Stimulated activated CD4-positive, alpha-beta T cell treated with anti-CD3 and anti-CD28 coated beads, Interleukin-12 subunit alpha, Interleukin-12 subunit beta, amount 100 ng/mL, for 24 hours (primary cell): ENCODE measurements at regions not wholly inside any gene's neighbourhood (a gene's known extent, or its start where the extent isn't known, plus 50 kb on each side); places are given as distances from the start of the nearest gene placed in this dataset.

Experiments
- DNase-seq, 2 experiments: peaks; one replicate each; pipeline ENCODE4 v3.0.0-alpha.2; 2020; ENCODE audit warnings: low read depth in 2 of 2

- no peak for DNase-seq
These were observed 110.3 kb upstream of the CEP85L start for GRCh38 chr6:118761645-118762044.

DNA sequence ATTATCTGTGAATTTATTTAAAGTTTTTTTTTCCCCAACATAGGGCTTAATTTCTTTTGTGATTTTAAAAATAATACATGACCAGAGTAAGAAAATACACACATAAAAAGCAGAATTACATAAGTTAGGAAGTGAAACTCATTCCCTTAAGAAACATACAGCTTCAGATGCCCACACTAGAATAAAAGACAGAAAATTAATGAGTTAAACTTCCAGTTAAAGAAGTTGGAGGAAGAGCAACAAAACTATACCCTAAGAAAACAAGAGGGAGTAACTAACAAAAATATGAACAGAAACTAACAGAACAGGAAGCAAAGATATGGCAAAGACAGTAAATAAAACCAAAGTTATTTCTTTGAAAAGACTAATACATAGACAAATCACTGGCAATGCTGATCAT, 107.6 kb upstream of the CEP85L start:
- no peak for DNase-seq

GRCh38 chr6:118755941-118756646, 104.7 kb upstream of the CEP85L start:
- no peak for DNase-seq

DNA sequence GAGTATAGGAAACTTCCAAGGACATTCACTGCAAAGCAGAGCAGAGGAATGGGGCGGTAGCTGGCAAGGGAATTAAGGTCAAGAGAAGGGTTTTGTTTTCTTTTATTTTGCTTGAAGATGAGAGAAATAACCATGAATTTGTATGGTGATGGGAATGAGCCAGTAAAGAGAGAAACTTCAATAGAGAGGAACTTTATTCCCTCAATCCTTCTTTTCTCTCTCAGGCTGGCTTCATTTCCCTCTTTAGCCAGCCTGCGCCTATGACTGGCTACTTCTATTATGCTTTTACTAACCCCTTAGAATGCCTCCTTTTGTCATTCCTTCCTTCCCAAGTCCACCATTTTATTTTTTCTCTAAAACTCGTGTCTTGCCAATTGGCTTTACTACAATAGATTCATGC, 101.4 kb upstream of the CEP85L start:
- no peak for DNase-seq

- no peak for DNase-seq
These were observed 99.7 kb upstream of the CEP85L start for GRCh38 chr6:118751072-118751471.

DNA sequence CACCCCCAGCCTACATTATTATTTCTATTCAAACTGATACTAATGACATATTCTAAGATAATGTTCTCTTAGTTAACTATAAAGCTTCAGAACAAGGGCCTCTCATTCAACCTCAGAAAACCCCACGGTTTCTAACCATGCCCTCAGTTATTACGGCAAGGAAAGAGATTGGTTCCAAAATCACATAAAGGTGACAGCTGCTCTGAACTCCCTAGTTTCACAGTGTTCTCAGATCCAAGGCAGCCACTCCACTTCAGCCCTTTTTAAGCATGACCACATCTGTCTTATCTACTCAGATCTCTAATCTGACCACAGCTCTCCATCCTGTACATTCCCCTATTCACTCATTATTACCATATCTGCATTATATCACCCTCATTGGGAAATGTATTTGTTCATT, 98.8 kb upstream of the CEP85L start:
- DNase-seq: no peak

DNA sequence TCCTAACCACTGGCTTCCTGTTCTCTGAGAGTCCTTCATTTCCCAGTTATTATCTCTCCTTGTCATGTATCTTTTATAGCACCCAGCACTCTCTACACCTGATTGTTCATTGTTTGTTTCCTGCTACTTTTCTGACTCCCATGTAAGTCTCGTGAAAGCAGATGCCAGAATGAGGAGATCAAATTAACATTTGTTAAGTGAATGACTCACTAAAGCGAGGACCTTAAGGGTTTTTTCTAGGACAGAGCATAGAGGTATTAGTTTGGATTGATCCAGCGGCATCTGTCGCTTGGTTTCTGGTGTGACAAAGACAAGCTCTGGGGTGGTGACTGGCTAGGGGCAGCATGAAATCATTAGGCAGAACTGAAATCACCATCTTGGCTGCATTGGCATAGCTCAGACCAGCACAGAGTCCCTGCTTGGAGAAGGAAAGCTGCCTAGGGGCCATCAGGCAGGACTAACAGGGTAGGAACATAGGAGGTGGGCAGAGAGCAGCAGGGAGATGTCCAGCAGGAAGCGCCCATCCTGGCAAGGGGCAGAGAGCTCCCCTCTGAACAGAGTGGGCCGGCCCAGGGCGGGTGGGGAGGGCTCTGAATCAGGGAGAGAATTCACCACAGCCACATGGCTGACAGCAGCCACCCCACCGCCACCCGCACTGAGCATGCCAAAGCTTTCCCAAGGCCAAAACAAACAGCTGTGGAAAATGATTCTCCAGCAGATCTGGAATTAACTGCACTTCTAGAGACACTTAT, 97.1 kb upstream of the CEP85L start:
- DNase-seq: no peak

- no peak for DNase-seq
These were observed 95.4 kb upstream of the CEP85L start for GRCh38 chr6:118746825-118747174.

DNA sequence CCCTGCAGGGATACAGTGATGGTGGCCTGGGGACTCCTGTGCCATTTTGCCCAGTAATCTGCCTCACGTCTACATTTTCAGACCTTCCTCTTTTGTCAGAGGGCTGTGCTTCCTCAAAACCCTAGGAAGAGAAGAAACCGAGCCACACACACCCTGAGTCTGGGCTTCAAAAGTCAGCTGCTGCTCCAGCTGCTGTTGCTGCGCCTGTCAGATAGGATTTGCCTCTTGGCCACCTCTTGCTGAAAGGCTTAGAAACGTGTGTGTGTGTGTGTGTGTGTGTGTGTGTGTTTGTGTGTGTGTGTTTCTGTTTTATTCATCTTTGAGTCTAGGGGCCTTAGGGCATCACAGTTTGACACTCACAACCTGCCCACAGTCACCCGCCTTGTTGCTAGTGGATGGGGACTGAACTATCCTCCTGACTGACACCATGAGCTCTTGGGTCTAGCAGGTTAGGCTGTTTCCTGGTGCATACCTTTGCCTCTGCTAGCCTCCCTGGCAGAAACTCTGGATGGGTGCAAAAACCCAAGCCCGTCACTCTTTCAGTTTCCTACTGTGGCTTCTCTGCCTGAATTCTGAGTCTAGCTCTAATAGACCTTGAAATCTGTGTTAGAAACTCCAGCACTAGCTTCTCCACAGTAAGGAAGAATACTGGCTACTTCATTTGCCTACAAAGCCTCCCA, 94.9 kb upstream of the CEP85L start:
- DNase-seq: no peak

- no peak for DNase-seq
These were observed 93.8 kb upstream of the CEP85L start for GRCh38 chr6:118745156-118745555.

DNA sequence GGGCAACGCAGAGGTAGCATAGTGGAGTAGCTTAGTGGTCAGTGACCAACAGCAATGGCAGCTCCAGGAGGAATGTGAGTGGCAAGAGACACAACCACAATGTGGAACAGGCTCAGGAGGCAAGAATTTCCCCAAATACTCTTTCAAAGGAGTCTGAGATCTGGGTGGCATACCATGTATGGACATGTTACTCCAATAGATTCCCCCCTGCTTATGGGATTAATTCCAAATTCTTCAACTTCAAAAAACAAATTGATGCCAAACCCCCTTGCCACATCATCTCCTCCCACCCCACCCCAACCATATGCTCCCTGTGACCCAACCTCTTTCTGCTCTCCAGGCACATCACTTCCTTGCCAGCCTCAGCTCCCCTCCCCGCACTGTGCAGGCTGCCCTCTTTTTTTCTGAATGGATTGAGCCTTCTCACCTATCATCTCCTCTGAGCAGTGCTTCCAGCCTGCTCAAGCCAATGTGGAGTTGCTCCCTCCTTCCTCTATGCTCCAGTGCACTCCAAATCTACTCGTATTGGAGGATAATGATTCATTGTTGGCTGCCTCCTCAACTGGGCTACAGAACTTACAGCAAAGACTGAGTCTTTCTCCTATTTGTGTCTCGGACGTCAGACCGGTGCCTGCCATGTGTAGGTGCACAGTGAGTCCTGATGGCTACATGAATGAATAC, 93.0 kb upstream of the CEP85L start:
- no peak for DNase-seq

- no peak for DNase-seq
These were observed 92.4 kb upstream of the CEP85L start for GRCh38 chr6:118743746-118744145.

DNA sequence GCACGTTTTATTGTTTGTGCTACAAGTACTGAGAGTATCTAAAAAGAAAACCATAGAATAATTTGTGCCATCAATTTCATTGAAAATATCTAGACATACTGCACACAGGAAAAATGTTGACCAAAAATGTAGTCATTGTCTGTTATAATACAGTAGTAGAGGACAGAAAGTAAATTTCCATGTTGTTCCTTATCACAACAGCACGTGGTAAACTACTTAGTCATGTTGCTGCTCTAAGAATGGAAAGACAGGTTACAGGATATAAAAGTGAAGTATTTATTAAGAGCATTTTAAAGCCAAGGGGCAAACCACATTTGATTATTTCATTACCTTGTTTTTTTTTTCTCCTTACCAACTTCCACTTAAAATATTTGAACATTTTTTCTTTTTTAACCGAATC, 89.0 kb upstream of the CEP85L start:
- DNase-seq: no peak

DNA sequence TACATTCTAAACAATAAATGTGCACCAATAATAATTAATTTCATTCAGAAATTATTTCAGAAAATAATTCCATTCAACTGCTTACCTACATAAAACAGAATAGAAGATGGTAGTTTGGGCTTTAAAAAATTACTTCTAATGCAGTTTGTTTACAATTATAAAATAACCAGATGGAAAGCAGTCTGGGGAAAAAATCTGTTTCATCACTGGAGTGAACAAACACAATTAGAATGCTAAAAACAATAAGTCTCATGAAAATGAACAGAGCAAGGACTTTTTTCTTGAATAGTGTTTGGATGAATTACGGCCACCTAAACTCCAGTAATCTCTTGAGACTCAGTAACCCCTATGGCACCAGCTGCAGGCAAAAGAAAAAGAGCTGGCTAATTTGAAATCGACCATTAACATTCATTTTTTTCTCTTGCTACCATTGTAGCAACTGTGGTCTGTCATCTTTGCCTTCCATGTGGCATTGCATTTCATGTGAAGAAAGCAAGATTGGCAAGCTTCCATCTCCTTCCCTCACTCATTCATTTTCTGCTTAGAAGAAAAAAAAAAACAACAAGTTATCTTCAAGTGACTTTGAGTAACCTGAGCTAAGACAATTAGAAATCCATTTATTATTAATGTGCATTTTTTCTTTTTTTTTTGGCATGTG, 88.4 kb upstream of the CEP85L start:
- DNase-seq: no peak

DNA sequence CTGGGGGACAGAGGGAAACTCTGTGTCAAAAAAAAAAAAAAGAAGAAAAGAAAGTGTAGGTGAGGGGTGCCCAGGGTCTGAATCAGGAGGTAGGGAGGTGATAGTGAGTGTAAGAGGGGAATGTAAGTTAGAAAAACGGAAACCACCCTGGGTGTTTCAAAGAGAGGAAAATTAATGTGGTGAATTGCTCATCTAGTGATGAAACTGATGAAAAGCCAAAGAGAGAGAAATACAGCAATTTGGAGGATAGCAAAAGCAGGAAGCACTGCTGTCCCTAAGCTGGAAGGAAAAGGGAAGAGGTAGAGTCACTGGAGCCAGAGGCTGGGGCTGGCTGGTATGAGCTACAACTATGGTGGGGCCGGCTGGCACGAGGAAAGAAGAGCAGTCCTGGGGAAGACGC, 85.0 kb upstream of the CEP85L start:
- DNase-seq: no peak

DNA sequence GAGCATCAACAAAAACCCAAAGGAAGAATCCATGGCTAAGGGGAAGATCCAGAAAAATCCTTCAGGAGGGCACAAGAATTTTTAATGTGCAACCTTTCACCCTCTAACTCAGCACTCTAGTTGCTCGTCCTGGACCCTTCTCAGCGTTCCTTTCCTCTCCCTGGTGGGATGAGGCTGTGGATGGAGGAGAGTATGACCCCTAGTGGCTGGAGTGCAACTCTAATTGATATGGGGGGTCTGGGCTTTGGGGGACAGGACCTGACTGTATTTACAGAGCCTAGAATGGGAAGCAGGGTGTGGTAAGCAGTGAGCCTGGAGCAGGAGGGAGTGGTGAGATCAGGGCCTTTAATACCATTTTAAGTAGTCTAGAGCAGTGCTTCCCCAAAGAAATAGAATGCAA, 83.9 kb upstream of the CEP85L start:
- DNase-seq: no peak

DNA sequence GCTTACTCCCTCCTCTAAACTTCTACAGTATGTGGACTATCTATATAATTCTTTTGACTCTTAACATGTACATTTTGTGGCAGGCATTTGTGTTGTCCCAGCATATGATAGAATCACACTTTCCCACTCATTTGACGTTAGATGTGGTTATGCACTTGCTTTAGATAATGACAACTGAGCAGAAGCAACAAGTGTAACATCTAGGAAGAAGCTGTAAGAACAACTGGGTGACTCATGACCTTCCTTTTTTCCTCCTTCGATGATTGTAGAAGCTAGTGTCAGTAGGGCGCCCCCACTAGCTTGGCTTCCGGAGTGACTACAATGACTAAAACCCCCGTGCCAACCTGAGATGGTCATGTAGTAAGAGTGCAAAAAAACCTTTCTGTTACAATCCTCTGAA, 74.6 kb upstream of the CEP85L start:
- peak; percentile 40 to 63 for DNase-seq

DNA sequence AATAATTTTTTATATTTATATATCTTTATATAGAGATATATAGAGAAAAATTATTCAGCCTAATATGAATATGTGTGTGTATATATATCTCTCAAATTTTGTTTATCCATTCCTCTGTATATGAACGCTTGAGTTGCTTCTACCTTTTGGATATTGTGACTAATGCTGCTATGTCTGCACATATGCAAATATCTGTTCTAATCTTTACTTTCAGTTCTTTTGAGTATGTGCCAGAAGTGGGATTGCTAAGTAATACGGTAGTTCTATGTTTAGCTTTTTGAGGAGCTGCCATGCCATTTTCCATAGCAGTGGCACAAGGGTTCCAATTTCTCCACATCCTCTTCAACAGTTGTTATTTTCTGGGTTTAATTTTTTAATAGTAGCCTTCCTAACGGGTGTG, 72.8 kb upstream of the CEP85L start:
- DNase-seq: no peak

- DNase-seq: no peak
These were observed 71.7 kb upstream of the CEP85L start for GRCh38 chr6:118722829-118723813.

DNA sequence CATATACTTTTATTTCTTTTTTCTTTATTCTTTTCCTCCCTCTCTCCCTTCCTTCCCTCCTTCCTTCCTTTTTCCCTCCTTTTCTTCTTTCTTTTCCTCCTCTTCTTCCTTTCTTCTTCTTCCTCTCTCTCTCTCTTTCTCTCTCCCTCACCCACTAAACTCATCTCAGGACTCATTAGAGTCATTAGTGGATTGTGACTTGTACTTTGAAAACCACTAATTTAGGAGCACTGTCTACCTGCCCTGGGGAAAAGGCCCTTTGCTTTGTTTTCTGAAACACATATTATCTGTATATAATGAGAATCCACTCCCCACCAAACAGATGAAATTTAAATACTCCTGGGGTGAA, 68.7 kb upstream of the CEP85L start:
- no peak for DNase-seq
